ENCODE measurements at regions not wholly inside any gene's neighbourhood (a gene's known extent, or its start where the extent isn't known, plus 50 kb on each side); places are given as distances from the start of the nearest gene placed in this dataset.
"Not testable (repeated sequence)": the region's sequence is repeated elsewhere in the genome, so short reads cannot be mapped to it uniquely, and the experiment has no call there.

DNA sequence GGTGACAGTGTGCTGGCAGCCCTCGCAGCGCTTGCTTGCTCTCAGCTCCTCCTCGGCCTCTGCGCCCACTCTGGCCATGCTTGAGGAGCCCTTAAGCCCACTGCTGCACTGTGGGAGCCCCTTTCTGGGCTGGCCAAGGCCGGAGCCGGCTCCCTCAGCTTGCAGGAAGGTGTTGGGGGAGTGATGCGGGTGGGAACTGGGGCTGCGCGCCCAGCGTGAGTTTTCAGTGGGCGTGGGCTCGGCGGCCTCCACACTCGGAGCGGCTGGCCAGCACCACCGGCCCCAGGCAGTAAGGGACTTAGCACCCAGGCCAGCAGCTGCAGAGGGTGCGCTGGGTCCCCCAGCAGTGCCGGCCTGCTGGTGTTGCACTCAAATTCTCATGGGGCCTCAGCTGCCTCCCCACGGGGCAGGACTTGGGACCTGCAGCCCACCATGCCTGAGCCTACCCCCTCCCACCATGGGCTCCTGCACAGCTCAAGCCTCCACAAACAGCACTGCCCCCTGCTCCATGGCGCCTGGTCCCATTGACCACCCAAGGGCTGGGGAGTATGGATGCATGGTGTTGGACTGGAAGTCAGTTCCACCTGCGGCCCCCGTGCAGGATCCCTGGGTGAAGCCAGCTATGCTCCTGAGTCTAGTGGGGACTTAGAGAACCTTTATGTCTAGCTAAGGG lies 223.1 kb upstream of the PTPRD start:
- DNase-seq (ENCODE audit: low spot score): no peak

DNA sequence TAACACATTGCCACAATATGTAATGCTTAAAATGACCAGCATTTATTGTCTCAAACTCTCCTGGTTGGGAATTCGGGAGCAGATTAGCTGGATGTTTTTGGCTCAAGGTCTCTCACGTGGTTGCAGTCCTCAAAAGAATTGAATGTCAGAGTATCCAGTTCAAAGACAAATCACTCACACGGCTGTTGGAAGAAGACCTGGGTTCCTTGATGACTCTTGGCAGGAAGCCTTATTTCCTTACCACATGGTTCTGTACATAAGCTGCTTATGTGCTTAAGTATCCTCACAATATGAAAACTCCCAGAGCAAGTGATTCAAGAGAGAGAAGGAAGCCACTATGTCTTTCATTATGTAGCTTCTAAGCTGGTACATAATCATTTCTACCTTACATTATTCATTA lies 230.3 kb upstream of the PTPRD start:
- DNase-seq (ENCODE audit: low spot score): no peak

DNA sequence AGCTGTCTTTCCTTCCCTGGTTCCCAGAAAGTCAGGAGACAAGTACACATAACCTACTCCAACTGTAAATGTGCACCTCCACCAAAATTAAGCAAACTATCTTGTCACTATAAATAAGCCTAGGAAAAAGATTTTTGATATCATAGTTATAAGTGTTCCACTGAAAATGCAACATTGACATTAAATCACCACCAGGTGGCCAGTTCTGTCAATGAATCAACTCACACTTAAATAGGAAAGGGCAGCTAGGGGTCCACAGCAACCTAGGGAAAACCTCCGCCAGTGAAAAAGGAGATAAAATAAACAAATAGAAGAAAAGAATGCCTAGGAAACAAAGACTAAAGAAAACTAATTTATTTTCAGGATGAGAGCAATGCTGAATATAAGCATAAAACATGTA lies 243.0 kb upstream of the PTPRD start:
- DNase-seq (ENCODE audit: low spot score): peak; percentile 7

DNA sequence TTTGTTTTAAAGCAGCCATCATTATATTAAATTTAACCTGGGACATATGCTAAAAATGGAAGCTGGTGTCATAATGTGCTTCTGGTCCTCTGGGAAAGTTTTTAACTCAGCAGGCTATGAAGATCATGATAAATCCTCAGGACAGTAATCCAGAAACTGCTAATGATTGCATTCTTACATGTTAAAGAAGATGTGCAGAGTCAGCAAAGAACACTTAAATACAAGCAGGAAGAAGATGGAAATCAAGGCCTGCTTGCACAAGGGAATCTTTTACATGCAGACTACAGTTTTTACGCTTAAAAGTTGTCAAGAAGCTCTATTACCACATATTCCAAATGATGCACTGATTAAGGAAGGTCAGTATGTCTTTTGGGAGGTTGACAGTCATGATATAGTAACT lies 246.0 kb upstream of the PTPRD start:
- DNase-seq (ENCODE audit: low spot score): no peak

DNA sequence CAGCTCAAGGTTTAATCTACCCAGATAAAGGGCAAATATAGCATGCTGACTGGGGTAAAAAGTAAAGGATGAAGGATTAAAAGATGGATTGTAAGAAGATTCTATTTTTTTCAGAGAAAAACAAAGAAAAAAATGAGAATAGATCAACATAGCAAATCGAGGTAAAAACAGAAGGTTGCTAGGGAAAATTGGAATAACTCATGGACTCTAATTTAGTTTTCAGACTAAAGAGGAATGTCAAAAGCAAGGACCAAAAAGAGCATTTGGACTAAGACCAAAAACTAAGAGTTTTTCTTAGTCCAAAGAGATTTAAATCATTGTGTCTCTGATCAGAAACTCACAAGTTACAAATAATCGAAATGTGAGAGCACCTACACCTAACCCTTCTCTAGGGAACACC lies 250.7 kb upstream of the PTPRD start:
- no peak for DNase-seq (ENCODE audit: low spot score)

DNA sequence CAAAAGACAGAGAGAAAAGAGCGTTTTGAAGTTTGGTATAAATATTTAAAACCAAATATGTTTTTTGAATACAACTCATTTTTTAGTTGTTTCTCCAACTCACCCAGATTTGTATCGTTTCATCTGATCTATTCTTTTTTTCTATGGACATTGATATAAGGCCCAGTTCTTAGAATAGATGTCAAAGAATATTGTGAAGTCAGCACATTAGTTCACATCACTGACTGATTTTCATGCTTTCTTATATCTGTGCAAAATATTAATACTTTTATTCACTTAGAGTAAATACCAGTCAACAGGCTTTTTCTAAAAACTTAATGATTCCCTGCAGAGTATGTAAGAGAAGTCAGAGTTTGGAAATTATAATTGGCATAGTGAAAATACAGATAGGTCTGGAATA lies 254.4 kb upstream of the PTPRD start:
- DNase-seq (ENCODE audit: low spot score): no peak

DNA sequence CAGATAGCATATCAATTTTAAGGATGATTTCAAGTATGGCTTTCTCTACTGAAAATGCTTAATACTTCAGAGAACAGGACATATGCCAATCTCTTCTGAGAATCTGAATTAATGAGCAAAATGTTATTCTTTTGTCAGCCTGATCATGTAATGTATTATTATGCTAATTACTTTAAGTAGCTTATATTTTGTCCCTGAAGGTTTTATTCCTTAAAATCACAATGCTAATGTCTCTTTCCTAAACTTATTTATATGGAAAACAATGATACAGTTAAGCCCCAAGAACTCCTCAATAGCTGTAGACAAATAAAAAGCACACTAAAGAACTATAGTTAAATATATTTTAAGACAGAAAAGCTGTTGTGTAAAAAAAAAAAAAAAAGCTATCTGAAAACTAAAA lies 256.9 kb upstream of the PTPRD start:
- no peak for DNase-seq (ENCODE audit: low spot score)

DNA sequence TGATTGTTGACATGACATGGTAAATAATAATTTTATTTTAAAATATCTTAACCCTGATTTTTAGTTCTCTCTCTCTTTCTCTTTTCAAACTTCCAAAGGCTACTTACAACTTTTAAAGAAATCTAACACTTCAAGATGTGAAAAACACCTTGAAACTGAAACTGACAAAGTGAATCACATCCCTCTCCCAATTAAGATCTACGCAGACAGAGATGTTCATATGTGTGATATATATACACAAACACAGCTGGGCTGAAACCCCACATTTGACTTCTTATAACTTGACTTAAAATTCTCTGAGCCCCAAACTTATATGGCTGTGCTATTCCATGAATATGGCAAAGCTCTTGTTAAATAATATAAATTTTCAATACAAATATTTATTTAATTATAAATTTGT lies 261.2 kb upstream of the PTPRD start:
- DNase-seq (ENCODE audit: low spot score): no peak

DNA sequence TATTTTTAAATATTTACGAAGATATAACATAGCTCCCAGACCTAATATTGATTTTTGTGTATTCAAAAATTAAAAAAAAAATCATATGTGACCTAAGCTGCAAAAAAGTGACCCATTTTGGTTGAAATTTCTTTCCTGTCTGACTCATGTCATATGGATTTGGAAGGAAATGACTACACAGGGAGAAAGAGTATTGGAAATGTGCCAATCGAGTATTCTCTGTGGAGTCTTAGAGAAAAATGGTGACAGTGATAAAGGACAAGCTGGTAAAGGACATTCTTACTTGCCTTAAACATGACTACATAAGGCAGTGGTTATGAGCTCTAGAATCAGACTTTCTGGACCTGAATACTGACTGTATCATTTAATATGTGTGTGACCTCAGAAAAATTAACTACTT lies 262.9 kb upstream of the PTPRD start:
- no peak for DNase-seq (ENCODE audit: low spot score)

DNA sequence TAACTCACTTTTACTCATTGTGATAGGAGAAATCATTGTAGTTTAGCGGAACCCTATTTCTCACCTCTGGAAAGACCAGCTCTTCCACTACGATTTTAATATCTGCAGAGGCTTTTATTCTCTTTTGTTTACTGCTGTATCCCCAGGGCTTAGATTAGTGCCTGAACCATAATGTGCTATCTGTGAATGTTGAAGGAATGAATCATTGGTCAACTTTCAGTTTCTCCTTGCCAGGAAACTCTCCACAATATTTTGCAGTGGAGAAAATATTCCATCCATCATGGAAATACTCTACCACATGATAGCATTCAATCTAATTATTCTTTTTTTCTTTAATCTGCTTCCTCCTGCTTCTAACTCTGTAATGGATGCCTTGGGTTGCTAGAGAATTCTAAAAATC lies 263.5 kb upstream of the PTPRD start:
- no peak for DNase-seq (ENCODE audit: low spot score)

DNA sequence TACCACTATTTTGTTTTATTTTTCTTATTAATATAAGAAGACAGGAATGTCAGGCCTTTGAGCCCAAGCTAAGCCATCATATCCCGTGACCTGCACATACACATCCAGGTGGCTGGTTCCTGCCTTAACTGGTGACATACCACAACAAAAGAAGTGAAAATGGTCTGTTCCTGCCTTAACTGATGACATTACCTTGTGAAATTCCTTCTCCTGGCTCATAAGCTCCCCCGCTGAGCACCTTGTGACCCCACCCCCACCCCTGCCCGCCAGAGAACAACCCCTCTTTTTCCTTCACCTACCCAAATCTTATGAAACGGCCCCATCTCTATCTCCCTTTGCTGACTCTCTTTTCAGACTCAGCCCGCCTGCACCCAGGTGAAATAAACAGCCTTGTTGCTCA lies 277.5 kb upstream of the PTPRD start:
- DNase-seq (ENCODE audit: low spot score): not testable (repeated sequence)

DNA sequence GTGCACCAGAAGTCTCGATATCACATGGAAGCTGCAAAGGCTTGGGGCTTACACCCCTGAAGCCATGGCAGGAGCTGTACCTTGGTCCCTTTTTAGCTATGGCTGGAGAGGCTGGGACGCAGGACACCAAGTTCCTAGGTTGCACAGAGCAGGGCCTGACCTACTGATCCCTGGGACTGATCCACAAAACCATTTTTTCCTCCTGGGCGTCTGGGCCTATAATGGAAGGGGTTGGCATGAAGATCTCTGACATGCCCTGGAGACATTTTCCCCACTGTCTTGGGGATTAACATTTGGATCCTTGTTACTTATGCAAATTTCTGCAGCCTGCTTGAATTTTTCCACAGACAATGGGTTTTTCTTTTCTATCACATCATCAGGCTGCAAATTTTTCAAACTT lies 286.7 kb upstream of the PTPRD start:
- no peak for DNase-seq (ENCODE audit: low spot score)

DNA sequence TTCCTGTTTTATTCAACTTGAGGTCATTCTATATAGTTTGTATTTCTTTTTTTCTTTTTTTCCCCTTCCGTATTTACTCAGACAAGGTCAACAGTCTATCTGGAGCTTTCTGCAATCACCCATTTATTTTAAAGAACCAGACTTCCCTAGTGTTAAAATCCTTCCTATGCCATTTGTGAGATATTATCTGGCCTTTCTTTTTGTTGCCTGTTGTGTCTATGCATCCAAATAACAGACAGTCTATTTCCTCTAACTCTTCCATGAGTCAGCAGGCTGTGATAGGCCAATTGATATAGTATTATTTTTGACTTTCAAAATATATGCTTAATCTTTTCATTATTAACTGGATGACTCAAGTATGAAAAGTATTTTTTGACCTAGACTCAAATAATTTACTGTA lies 291.2 kb upstream of the PTPRD start:
- DNase-seq (ENCODE audit: low spot score): no peak

DNA sequence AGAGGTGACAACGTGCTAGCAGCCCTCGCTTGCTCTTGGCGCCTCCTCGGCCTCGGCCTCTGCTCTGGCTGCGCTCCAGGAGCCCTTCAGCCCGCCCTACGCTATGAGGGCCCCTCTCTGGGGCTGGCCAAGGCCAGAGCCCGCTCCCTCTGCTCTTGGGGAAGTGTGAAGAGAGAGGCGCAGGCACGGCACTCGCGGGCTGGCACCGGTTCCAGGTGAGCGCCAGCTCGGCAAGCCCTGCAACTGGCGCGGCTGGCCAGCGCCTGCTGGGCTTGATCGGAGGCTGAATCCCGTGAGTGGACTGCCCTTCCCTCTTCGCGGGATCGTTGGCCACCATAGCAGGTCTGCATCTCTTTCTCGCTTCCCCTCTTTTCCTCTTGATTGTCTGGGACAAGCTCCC lies 298.0 kb upstream of the PTPRD start:
- DNase-seq (ENCODE audit: low spot score): no peak

DNA sequence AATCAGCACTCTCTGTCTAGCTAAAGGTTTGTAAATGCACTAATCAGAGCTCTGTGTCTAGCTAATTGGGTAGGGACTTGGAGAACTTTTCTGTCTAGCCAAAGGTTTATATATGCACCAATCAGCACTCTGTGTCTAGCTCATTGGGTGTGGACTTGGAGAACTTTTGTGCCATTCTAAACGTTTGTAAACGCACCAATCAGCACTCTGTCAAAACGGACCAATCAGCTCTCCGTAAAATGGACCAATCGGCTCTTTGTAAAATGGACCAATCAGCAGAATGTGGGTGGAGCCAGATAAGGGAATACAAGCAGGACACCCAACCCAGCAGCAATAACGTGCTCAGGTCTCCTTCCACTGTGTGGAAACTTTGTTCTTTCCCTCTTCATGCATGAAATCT lies 298.6 kb upstream of the PTPRD start:
- DNase-seq (ENCODE audit: low spot score): peak; percentile 19

DNA sequence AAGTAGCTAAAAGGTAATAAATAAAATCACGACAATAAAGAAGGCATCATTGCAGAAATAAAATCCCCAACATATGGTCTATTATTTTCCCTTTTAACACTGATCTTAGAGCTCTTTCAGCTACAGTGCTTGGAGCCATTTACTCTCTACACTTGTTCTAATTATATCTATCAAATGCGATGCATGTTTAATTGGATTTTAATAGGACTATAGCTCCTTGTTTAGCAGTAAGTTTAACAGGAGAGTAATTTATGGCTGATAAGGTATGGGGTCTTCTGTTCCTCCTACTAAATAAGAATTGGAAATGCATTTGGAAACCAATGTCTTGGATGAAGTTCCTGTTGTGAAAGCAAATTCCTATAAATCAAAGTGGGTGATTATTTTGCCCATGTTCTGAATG lies 304.2 kb upstream of the PTPRD start:
- DNase-seq (ENCODE audit: low spot score): no peak

DNA sequence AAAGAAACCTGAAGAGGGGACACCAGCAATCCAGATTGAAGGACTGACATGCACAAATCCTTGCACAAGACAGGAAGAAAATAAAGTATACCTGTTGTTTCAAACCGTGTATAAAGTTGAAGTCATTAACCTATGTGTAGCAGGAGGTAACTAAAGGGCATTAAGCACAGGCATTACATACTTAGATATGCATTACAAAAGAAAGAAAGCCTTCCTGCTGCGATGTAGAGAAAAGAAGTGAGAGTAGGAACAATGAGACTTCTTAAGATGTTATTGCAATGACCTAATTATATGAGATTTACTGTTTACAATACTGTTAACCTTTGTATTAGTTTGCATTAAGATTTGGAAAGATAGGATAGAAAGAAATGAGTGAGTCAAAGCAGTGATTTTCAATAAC lies 308.9 kb upstream of the PTPRD start:
- no peak for DNase-seq (ENCODE audit: low spot score)

DNA sequence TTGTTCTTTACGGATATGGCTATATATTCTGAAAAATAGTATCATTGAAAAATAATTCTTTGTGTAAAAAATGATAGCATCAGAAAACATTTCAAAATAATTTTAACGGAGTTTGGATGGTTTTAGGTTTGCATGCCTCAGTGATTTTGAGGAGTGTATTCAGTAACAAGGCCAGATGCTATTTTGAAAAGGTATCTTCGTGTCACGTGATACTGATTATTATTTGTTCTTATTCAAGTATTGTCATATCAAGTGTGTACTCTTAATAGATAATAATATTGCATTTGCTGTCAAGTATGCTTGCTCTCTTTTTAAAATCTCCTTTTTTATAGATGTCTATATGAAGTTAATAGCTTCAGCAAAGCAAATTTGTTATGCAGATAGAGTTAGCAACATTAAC lies 313.1 kb upstream of the PTPRD start:
- DNase-seq (ENCODE audit: low spot score): no peak

DNA sequence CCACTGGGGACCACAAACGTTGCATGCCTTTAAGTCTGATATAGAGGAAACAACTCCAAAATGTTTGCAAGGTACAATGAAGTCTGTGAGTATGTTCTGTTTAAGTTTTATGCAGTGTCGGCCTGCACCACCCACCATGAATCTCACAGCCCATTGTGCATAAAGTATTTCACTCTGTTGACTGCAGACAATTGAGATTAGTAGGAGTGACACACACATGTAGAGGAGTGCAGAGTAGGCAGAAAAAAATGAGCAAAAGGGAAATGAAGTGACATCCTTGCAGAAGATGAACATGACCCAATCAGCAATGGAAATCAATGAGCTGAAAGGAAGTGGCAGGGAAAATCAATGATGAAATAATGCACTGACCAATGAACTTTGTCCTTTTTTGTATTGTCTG lies 315.6 kb upstream of the PTPRD start:
- DNase-seq (ENCODE audit: low spot score): no peak

DNA sequence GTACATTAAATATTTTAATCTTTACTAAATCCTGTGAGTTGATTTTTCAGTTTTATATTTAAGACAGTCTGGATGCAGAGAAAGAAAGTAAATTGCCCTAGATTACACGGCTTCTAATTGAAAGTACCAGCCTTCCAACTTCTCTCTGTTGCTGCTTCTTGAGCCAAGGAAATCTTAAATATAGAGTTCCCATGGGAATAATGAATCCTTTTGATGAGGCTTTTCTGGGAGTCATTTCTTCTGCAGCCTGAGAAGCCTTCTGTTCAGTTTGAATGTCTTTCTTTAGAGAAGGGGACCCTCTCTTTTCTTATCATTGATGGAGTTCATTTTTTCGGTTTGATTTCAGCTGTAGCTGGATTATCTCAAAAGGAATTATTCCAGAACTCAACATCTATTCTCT lies 317.3 kb upstream of the PTPRD start:
- no peak for DNase-seq (ENCODE audit: low spot score)

DNA sequence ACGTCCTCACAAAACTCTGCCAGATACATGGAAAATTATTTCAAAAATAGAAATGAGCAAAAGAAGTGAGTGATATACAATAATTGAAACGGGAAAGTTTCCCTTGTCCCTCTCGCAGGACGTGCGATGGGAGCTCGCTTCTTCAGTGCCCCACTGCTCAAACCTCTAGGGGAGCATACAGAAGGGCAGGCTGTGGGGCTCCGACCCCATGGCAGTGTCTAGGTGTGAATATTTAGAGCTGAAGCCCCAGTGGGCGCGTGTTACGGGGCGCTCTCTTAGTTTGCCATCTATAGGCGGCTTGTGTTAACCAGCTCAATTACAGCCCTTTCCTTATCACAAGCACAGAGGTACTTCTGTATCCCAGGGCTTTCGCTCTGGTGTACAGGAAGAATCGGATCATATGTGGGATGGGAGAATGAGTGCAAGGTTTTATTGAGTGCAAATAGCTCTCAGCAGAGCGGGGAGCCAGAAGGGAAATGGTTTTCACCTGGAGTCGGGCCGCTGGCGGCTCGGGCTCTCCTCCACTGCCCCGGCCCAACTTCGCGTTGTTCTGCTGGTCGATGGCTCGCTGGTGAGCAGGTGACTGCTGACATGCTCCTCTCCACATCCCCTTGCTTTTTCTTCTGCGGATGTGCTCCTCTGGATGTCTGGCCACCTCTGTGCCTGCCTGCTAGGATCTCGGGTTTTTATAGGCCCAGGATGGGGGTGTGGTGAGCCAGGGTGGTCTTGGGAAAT lies 334.0 kb upstream of the PTPRD start:
- DNase-seq (ENCODE audit: low spot score): no peak

DNA sequence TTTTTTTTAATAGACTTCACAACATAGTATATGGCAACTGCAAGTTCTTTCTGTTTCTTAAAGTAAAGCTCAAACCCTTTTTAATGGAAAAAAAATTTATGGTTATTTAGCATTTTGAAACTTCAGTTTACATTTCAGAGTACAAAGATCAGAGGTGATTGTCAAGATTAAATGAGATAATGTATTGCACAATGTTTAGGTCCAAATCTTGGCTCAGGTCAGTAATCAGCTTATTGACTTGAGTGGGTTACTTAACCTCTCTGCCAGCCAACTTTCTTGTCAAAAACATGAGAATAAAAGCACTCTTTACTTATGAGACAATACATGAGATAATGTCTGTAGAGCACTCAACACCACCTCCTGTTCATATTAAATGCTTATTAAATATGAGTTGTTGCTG lies 345.1 kb upstream of the PTPRD start:
- DNase-seq (ENCODE audit: low spot score): no peak

DNA sequence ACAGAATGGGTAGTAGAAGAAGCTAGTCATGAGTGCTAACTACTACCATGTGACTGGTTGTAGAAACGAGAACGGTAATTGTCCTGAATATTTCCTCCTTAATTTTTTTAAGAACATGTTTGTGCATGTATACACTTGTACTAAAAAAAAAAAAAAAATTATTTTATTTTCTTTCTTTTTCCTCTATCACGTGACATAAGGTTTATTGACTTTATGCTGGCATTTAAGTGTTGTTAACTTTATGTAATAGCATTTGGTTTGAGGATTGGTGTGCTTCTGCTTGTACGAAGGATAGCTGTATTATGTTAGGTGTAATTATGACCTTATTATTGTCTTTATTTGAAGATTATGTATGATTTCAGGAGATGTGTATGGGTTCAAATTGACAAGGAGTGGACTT lies 349.1 kb upstream of the PTPRD start:
- DNase-seq (ENCODE audit: low spot score): no peak

DNA sequence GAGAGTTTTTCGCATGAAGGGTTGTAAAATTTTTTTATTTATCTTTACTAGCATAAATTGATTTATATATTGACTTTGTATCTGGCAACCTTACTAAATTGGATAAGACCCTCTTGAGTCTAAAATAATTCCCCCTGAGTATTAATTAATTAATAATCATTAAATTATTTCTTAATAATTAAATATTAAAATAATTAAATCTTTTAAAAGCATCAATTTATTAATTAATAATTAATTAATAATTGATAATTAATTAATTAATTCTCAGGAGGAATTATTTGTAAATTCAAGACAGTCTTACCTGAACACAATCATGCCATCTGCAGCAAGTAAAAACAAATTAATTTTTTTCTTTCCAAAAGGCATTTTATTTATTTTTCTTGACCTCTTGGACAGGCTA lies 370.4 kb upstream of the PTPRD start:
- no peak for DNase-seq (ENCODE audit: low spot score)
